WI38 (cell line): ENCODE measurements at regions not wholly inside any gene's neighbourhood (a gene's known extent, or its start where the extent isn't known, plus 50 kb on each side); places are given as distances from the start of the nearest gene placed in this dataset.

Experiments
- H3K4me3 ChIP-seq: 2 replicates; pipeline ENCODE4 v1.5.1; 2011; ENCODE audit warnings: low read depth, mild to moderate bottlenecking, control low read depth, low read length
- CTCF ChIP-seq: IDR thresholded peaks from 2 replicates; pipeline ENCODE4 v1.5.1; 2012; ENCODE audit warnings: low read depth, mild to moderate bottlenecking, control low read depth, low read length

GRCh38 chr19:30760014-30760413 lies 387.8 kb downstream of the ZNF536 start:
- no peak for TF ChIP-seq CTCF

DNA sequence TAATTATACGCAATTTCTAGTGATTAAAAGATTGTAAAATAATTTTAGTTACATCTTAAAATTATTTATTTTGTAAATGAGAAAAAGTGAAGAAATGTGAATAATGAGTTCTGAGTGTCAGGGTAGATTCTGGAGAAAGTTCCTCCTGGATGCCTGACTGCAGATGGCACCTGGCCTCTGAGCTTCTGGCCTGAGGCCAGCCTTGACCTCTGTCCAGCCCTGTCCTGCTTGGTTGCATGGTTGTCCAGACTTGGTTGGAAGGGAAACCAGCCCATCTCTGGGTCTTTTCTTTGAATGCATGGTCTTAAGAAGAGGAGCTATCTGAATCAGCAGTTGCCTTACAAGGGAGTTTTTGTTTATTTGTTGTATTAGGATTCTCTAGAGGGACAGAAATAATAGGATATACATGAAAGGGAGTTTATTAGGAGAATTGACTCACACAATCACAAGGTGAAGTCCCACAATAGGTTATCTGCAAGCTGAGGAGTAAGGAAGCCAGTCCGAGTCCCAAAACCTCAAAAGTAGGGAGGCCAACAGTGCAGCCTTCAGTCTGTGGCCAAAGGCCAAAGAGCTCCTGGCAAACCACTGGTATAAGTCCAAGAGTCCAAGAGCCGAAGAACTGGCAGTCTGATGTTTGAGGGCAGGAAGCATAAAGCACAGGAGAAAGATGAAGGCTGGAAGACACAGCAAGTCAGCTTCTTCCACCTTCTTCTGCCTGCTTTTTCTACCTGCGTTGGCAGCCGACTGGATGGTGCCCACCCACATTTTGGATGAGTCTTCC lies 385.8 kb downstream of the ZNF536 start:
- H3K4me3 ChIP-seq, result no peak overlapping the region
- TF ChIP-seq CTCF, result no peak

More at GRCh38 chr19:30760014-30760413, 387.8 kb downstream of the ZNF536 start:
- H3K4me3 ChIP-seq, result no peak overlapping the region

DNA sequence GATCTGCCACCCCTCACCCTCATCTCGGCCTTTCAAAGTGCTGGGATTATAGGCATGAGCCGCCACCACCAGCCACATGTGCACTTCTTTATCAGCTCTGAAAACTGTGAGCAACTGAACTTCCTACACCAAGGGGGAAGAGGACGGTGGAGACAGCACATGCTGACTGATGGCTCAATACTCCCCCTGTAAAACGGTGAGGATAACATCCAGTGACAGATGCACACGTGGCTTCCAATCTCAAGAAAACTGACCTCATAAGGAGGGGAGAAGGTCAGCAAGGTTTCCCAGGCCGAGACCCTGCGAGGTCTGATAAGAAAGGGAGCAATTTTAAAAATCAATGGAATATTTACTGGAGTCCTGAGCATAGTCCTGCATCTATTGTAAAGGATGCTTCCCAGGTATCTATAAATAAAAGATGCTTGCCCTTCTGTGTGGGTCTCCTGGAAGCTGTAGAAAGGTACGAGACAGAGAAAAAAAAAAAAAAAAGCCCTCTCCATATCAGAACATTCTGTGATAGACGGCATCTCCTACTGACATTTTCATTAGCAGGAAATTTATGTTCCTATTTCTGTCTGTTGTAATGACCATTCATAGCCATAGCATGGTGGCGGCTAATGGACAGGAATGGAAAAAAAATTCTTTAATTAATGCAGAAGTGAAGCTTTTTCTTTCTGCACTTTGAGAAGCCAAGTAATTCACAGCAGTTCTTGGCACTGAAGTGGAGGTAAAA lies 385.1 kb downstream of the ZNF536 start:
- H3K4me3 ChIP-seq, result no peak overlapping the region
- TF ChIP-seq CTCF, result no peak

- no peak overlapping the region for H3K4me3 ChIP-seq
- no peak for TF ChIP-seq CTCF
These were observed 383.4 kb downstream of the ZNF536 start for GRCh38 chr19:30755581-30755980.

DNA sequence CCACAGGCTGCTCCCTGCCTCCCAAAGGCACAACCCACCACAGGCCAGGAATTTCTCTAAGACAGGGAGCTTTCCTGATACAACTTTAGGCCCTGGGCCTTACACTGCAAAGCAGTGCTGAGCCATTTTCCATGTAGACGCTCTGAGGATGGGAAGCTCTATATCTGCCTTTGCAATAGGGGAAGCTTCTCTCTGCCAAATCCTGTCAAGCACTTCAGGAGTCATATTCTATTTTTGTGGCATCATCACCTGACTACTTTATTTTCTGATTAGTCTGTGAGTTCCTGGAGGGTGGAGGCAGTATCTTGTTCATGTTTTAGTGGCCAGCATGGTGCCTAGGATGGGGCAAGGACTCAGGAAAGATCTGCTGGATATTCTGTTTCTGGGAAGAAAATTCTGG lies 382.0 kb downstream of the ZNF536 start:
- H3K4me3 ChIP-seq, result no peak overlapping the region
- no peak for TF ChIP-seq CTCF

DNA sequence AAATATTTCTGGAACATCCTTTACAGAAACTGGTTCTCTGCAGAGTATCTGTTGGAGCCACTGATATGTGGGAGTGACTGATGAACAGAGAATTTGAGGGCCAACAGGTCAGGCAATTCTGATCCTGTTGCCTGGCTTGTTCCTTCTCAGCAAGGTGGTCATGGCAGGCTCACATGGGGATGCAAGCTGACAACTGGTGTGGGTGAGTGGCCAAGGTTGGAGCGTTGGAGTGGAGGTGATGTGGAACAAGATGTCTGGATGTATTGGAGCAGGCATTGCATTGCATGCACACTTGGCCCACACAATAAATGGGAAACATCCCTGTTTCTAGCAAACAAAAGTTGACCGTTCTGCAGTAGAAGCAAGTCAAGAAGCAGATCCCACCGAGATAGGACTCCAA lies 380.7 kb downstream of the ZNF536 start:
- no peak for TF ChIP-seq CTCF
- H3K4me3 ChIP-seq, result no peak overlapping the region

DNA sequence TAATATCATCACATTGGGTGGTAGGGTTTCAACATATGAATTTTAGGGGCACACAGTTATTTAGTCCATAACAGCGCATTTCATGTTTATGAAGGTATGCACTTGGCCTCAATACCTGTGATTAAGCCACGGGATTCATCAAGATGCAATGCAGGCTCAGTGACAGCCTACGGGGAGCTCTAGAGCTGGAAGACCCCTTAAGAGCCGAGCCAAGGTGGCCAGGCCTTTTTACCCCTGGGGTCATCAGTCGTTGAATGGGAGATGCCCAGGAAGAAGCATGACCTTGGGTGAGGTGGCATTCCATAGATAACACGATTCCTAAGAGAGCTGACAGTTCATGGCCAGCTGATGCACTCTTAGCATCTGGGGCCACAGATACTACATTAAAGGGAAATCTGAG lies 380.0 kb downstream of the ZNF536 start:
- H3K4me3 ChIP-seq, result no peak overlapping the region
- no peak for TF ChIP-seq CTCF
